DND-41 (cell line): ENCODE measurements at regions not wholly inside any gene's neighbourhood (a gene's known extent, or its start where the extent isn't known, plus 50 kb on each side); places are given as distances from the start of the nearest gene placed in this dataset.

Source experiments
- ATAC-seq: fragments of 200-7000 bp; cut with Tn5 transposase; 3 replicates; pipeline ENCODE4 v1.9.1; 2021; ENCODE audit warnings: low read depth; ENCODE audit not compliant: insufficient read depth
- DNase-seq: peaks from one replicate; pipeline ENCODE4 v3.0.0-alpha.2; 2020
- H2AFZ ChIP-seq: 2 replicates; pipeline ENCODE4 v1.6.0; 2012; ENCODE audit warnings: low read depth, low read length
- H3K27ac ChIP-seq: 2 replicates; pipeline ENCODE4 v1.5.1; 2012; ENCODE audit warnings: low read length, inconsistent platforms
- H3K27me3 ChIP-seq: fragments of 200-600 bp; sonication (generic); 2 replicates; pipeline ENCODE4 v1.6.0; 2012; ENCODE audit warnings: low read length, mild to moderate bottlenecking, inconsistent platforms; ENCODE audit not compliant: insufficient read depth, poor library complexity
- H3K36me3 ChIP-seq: 2 replicates; pipeline ENCODE4 v1.5.1; 2012; ENCODE audit warnings: low read length, inconsistent platforms; ENCODE audit not compliant: insufficient read depth
- H3K4me1 ChIP-seq: 2 replicates; pipeline ENCODE4 v1.5.1; 2012; ENCODE audit warnings: mild to moderate bottlenecking, low read length; ENCODE audit not compliant: insufficient read depth
- H3K4me2 ChIP-seq: 2 replicates; pipeline ENCODE4 v1.6.0; 2012; ENCODE audit warnings: mild to moderate bottlenecking, moderate library complexity, low read length, inconsistent platforms; ENCODE audit not compliant: insufficient read depth
- H3K4me3 ChIP-seq, 2 experiments: fragments of 200-600 bp in 1 of 2; shearing (Covaris generic) in 1 of 2; 2 replicates each; pipeline ENCODE4 v1.5.1; 2012 to 2016; ENCODE audit warnings: inconsistent platforms in 2 of 2, low read length in 2 of 2, mild to moderate bottlenecking in 2 of 2, low read depth in 1 of 2, moderate library complexity in 1 of 2
- H3K79me2 ChIP-seq: 2 replicates; pipeline ENCODE4 v1.6.0; 2012; ENCODE audit warnings: low read length, inconsistent platforms; ENCODE audit not compliant: insufficient read depth
- H3K9ac ChIP-seq: 2 replicates; pipeline ENCODE4 v1.6.0; 2012; ENCODE audit warnings: low read depth, mild to moderate bottlenecking, inconsistent platforms, low read length, moderate library complexity
- H3K9me3 ChIP-seq: 2 replicates; pipeline ENCODE4 v1.5.1; 2012; ENCODE audit warnings: low read length, moderate library complexity, mild to moderate bottlenecking, inconsistent platforms; ENCODE audit not compliant: insufficient read depth, severe bottlenecking
- H4K20me1 ChIP-seq: 2 replicates; pipeline ENCODE4 v1.6.0; 2012; ENCODE audit warnings: low read length; ENCODE audit not compliant: insufficient read depth
- CTCF ChIP-seq: IDR thresholded peaks from 2 replicates; pipeline ENCODE4 v1.5.1; 2012; ENCODE audit warnings: borderline replicate concordance, low read length, moderate library complexity, mild to moderate bottlenecking; ENCODE audit not compliant: poor library complexity, severe bottlenecking; ENCODE audit errors: extremely low read depth
- EZH2 ChIP-seq: IDR thresholded peaks from 3 replicates; pipeline ENCODE4 v1.6.1; 2012; ENCODE audit warnings: borderline replicate concordance, low read depth, mild to moderate bottlenecking, moderate library complexity, low read length, inconsistent platforms; ENCODE audit not compliant: severe bottlenecking

DNA sequence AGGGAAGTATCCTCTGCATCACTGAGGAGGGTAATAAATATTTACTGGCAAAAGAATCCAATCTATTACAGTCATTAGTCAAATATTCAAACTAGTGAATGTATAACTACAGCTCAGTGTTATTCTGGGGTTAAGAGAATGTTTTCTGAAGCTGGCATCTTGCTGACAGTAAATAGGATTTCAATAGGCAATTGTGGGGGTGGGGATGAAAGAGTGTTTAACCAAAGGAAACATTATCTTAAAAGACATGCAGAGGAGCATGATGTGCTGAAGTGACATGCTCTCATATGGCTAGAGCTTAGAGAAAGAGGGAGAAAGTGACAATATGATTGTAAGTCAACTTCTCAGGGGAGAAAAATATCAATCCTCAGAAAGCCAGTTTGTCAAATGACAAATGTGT is 618.4 kb upstream of the RIOK2 start:
- Histone ChIP-seq H3K27me3 (no peaks in the 10 kb centered on the region), H3K27ac (no peak overlapping the region), H3K4me2 (no peak overlapping the region), H3K36me3 (no peaks in the 10 kb centered on the region), H3K4me3 (no peak overlapping the region), H2AFZ (no peak overlapping the region), H3K4me1 (no peaks in the 10 kb centered on the region), H3K9me3 (peaks cover 17% of the 10 kb centered on the region), H4K20me1 (no peaks in the 10 kb centered on the region), H3K9ac (no peak overlapping the region), H3K79me2 (no peaks in the 10 kb centered on the region)
- ATAC-seq, result no peak
- DNase-seq, result no peak
- no peak for TF ChIP-seq CTCF
- no peak for TF ChIP-seq EZH2

- Histone ChIP-seq H3K27me3 (no peaks in the 10 kb centered on the region), H3K9ac (no peak overlapping the region), H3K79me2 (no peaks in the 10 kb centered on the region), H3K9me3 (no peaks in the 10 kb centered on the region), H3K4me1 (no peaks in the 10 kb centered on the region), H3K36me3 (no peaks in the 10 kb centered on the region), H2AFZ (no peak overlapping the region), H3K4me3 (no peak overlapping the region), H3K4me2 (no peak overlapping the region), H3K27ac (no peak overlapping the region), H4K20me1 (no peaks in the 10 kb centered on the region)
- ATAC-seq, result no peak
- DNase-seq, result no peak
- TF ChIP-seq CTCF (no peak), EZH2 (no peak)
Observed at GRCh38 chr5:97820138-97820537, 637.1 kb upstream of the RIOK2 start.

DNA sequence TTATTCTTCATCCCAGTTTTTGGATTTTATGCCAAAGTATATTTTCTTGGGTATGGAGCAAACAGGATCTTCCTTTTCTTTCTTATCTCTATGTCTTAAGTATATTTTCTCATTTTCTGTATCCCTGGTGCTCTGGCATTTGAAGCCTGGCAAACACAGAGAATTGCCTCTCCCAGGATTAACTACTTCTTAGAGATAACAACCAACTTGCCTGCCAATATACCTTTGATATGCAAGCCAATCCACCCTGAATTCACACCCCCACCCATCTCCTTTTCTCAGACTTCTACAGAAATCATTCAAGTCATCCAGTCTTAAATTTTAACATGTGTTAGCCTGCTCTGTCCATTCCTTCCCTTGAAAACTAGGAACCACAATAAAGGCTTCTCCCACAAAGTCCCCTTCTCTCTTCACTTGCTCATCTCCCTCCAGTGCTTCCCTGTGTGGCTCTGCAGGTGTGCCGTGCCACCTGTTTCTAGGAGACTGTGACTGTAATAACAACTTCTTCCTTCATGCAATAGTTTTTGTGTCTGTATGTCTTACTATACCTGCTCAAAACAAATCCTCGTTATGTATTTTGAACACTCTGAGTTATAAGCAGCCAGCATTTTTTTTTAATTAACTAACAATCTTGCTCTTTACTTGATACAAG is 649.7 kb upstream of the RIOK2 start:
- no peak overlapping the region for H3K4me2 ChIP-seq
- no peak overlapping the region for H3K4me3 ChIP-seq
- H3K9ac ChIP-seq, result no peak overlapping the region
- DNase-seq, result no peak
- TF ChIP-seq EZH2 (no peak), CTCF (no peak)
- H3K27ac ChIP-seq, result no peak overlapping the region
- no peak for ATAC-seq
- H2AFZ ChIP-seq, result no peak overlapping the region
- no peaks in the 10 kb centered on the region for H3K9me3 ChIP-seq
- H4K20me1 ChIP-seq, result no peaks in the 10 kb centered on the region
- H3K4me1 ChIP-seq, result no peaks in the 10 kb centered on the region
- H3K27me3 ChIP-seq, result no peaks in the 10 kb centered on the region
- no peaks in the 10 kb centered on the region for H3K36me3 ChIP-seq
- H3K79me2 ChIP-seq, result no peaks in the 10 kb centered on the region
